Calu3 (cell line): ENCODE measurements at regions not wholly inside any gene's neighbourhood (a gene's known extent, or its start where the extent isn't known, plus 50 kb on each side); places are given as distances from the start of the nearest gene placed in this dataset.

ENCODE experiments used
- BruUV-seq: library from RNA; stranded (reverse); fragments of 400-500 nt; replicated peaks from 2 replicates; lab custom pipeline; 2021; lab: Mats Ljungman, UMichigan
- CTCF ChIA-PET: fragments of 300-600 bp; sonication (Branson Sonifier 250); formaldehyde crosslinking; loops from one replicate; lab custom pipeline; 2022; ENCODE audit warnings: antibody characterized with exemption; lab: Charles Lee
- DNase-seq: peaks from one replicate; pipeline ENCODE4 v3.0.0; 2022
- H3K27ac Mint-ChIP-seq: one replicate; pipeline ENCODE4 v1.8.0; 2022; ENCODE audit warnings: mixed read lengths; ENCODE audit not compliant: unreplicated experiment
- H3K27me3 Mint-ChIP-seq: one replicate; pipeline ENCODE4 v1.8.0; 2022; ENCODE audit warnings: mixed read lengths; ENCODE audit not compliant: unreplicated experiment
- H3K36me3 Mint-ChIP-seq: one replicate; pipeline ENCODE4 v1.8.0; 2022; ENCODE audit warnings: mild to moderate bottlenecking, moderate library complexity, mixed read lengths; ENCODE audit not compliant: insufficient read depth, unreplicated experiment
- H3K4me1 Mint-ChIP-seq: one replicate; pipeline ENCODE4 v1.8.0; 2022; ENCODE audit warnings: mild to moderate bottlenecking, low read depth, mixed read lengths; ENCODE audit not compliant: unreplicated experiment
- H3K4me3 Mint-ChIP-seq: one replicate; pipeline ENCODE4 v1.8.0; 2022; ENCODE audit warnings: mild to moderate bottlenecking, low read depth, moderate library complexity, mixed read lengths; ENCODE audit not compliant: unreplicated experiment
- H3K9me3 Mint-ChIP-seq: one replicate; pipeline ENCODE4 v1.8.0; 2022; ENCODE audit warnings: low read depth, mixed read lengths; ENCODE audit not compliant: unreplicated experiment
- CTCF ChIP-seq: fragments of 200-600 bp; IDR thresholded peaks from one replicate; pipeline ENCODE4 v1.8.0; 2022; ENCODE audit warnings: antibody characterized with exemption; ENCODE audit not compliant: unreplicated experiment
- intact Hi-C: fragments of 100-400 bp; cut with micrococcal nuclease; formaldehyde crosslinking; loops from one replicate; pipeline ENCODE4 v1.10.0; 2022; ENCODE audit not compliant: unreplicated experiment

- Mint-ChIP-seq H3K27ac (no peak overlapping the region), H3K4me3 (no peak overlapping the region), H3K36me3 (no peaks in the 10 kb centered on the region), H3K9me3 (peaks cover 3% of the 10 kb centered on the region), H3K4me1 (no peaks in the 10 kb centered on the region), H3K27me3 (no peaks in the 10 kb centered on the region)
- no TSS peak for BruUV-seq
- CTCF ChIA-PET, result no interaction called here
- DNase-seq, result no peak
- TF ChIP-seq CTCF, result no peak
- intact Hi-C loops, result no loop called here
Measured at GRCh38 chr13:64057372-64058020, 2641.8 kb upstream of the PCDH20 start.

- H3K9me3 Mint-ChIP-seq, result no peaks in the 10 kb centered on the region
- no peaks in the 10 kb centered on the region for H3K4me1 Mint-ChIP-seq
- no peak for TF ChIP-seq CTCF
- DNase-seq, result no peak
- H3K27me3 Mint-ChIP-seq, result no peaks in the 10 kb centered on the region
- H3K36me3 Mint-ChIP-seq, result no peaks in the 10 kb centered on the region
- intact Hi-C loops, result no loop called here
- H3K27ac Mint-ChIP-seq, result no peak overlapping the region
- BruUV-seq, result no TSS peak
- CTCF ChIA-PET, result no interaction called here
- H3K4me3 Mint-ChIP-seq, result no peak overlapping the region
Measured at GRCh38 chr13:64054321-64054720, 2638.7 kb upstream of the PCDH20 start.

GRCh38 chr13:64052521-64052920 lies 2636.9 kb upstream of the PCDH20 start:
- no peaks in the 10 kb centered on the region for H3K9me3 Mint-ChIP-seq
- no peak for TF ChIP-seq CTCF
- no peaks in the 10 kb centered on the region for H3K27me3 Mint-ChIP-seq
- H3K4me1 Mint-ChIP-seq, result no peaks in the 10 kb centered on the region
- no peak overlapping the region for H3K4me3 Mint-ChIP-seq
- no peaks in the 10 kb centered on the region for H3K36me3 Mint-ChIP-seq
- no peak for DNase-seq
- intact Hi-C loops, result no loop called here
- no TSS peak for BruUV-seq
- CTCF ChIA-PET, result no interaction called here
- no peak overlapping the region for H3K27ac Mint-ChIP-seq

GRCh38 chr13:64051278-64051677 lies 2635.6 kb upstream of the PCDH20 start:
- Mint-ChIP-seq H3K27me3 (no peaks in the 10 kb centered on the region), H3K4me3 (no peak overlapping the region), H3K4me1 (no peaks in the 10 kb centered on the region), H3K9me3 (no peaks in the 10 kb centered on the region), H3K36me3 (no peaks in the 10 kb centered on the region), H3K27ac (no peak overlapping the region)
- no peak for DNase-seq
- no TSS peak for BruUV-seq
- intact Hi-C loops, result no loop called here
- CTCF ChIA-PET, result no interaction called here
- TF ChIP-seq CTCF, result no peak
